Stimulated activated CD4-positive, alpha-beta T cell treated with anti-CD3 and anti-CD28 coated beads, TNF-alpha, amount 100 ng/mL, for 24 hours (primary cell): ENCODE measurements at regions not wholly inside any gene's neighbourhood (a gene's known extent, or its start where the extent isn't known, plus 50 kb on each side); places are given as distances from the start of the nearest gene placed in this dataset.
"Not testable (repeated sequence)": the region's sequence is repeated elsewhere in the genome, so short reads cannot be mapped to it uniquely, and the experiment has no call there.

ENCODE experiments used
- DNase-seq, 3 experiments: peaks; one replicate each; pipeline ENCODE4 v3.0.0-alpha.2; 2020; ENCODE audit warnings: low read depth in 3 of 3

DNA sequence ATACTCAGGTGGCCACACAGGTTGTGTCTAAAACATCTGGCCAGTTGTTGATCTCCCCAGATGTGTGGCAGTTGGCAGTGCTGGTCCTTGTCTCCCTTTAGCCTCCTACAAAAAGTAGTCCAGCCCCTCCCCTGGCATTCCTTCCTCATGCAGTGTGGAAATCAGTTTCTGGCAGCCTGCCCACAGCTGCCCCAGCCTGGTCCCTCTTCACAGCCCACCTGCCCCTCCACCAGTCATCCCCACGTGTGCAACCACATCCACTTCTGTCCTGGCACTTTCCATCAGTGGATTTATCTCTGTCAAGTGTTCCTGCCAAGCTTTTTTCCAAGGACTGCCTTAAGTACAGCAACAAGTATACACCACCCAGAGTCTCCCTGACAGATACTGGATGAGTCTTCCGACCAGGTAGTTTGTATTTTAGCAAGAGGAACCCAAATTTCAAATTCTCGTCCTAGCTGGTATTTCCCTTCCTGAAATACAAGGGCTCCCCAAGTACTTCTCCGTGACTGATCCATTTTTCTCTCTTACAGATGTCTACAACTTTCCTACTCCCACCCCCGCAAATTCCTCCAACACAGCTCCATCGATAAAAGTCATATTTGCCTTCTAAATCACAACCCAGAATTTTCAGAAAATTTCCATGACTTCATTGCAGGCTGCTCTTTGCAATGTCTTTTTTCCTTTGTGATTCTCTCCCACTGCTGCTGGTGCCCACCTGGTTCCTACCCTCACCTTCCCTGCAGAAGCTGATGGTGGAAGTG is 313.5 kb downstream of the FOXO1 start:
- DNase-seq, result no peak

- no peak for DNase-seq
These were observed 311.2 kb downstream of the FOXO1 start for GRCh38 chr13:40355126-40355724.

DNA sequence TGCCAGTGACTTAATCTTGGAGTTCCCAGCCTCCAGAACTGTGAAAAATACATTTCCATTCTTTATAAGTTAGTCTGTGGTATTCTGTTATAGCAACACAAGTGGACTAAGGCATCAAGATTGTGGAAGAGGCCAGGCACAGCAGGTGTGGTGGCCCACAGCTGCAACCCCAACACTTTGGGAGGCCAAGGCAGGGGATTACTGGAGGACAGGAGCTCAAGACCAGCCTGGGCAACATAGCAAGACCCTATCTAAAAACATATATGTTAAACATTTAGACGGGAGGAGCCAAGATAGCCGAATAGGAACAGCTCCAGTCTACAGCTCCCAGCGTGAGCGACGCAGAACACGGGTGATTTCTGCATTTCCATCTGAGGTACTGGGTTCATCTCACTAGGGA is 310.4 kb downstream of the FOXO1 start:
- no peak for DNase-seq

DNA sequence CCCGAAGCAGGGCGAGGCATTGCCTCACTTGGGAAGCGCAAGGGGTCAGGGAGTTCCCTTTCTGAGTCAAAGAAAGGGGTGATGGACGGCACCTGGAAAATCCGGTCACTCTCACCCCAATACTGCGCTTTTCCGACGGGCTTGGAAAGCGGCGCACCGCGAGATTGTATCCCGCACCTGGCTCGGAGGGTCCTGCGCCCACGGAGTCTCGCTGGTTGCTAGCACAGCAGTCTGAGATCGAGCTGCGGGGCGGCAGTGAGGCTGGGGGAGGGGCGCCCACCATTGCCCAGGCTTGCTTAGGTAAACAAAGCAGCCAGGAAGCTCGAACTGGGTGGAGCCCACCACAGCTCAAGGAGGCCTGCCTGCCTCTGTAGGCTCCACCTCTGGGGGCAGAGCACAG is 310.0 kb downstream of the FOXO1 start:
- DNase-seq, result not testable (repeated sequence)

DNA sequence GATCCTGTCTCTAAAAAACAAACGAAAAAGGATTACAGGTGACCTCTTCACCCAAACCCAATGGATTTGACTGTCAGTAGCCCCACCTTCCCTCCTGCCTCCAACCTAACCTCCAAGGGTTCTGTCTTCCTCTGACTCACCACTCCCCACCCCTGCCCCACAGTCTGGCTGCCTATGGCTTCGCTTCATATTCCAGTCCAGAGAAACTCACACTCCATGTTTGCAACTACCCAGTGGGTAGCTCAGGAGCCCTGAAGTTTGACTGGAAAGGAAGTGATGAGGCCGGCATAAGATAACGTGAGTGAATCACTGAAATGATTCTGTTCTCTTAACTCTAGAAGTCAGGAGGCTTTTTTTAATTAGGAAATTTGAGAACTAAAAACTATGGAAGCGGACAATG is 303.9 kb downstream of the FOXO1 start:
- DNase-seq, result no peak

DNA sequence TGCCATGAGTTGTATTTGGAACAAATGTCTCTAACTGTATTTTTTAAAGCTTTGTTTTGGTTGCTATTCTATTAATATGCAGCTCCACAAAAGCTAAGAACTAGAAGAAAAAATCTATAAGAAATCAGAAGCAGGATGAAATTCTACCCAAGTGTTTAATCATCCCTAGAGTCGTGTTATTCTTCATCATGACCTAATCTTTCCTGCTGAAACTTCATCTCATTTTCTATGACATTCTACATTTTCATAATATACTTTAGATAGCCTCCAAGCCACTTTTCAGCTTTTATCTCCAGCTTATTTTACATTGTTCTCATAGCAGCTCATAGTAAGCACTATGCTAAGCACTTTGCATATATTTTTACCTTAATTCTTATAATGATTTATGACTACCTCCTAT is 302.8 kb downstream of the FOXO1 start:
- no peak for DNase-seq

GRCh38 chr13:40366119-40366518 is 300.3 kb downstream of the FOXO1 start:
- DNase-seq, result no peak

DNA sequence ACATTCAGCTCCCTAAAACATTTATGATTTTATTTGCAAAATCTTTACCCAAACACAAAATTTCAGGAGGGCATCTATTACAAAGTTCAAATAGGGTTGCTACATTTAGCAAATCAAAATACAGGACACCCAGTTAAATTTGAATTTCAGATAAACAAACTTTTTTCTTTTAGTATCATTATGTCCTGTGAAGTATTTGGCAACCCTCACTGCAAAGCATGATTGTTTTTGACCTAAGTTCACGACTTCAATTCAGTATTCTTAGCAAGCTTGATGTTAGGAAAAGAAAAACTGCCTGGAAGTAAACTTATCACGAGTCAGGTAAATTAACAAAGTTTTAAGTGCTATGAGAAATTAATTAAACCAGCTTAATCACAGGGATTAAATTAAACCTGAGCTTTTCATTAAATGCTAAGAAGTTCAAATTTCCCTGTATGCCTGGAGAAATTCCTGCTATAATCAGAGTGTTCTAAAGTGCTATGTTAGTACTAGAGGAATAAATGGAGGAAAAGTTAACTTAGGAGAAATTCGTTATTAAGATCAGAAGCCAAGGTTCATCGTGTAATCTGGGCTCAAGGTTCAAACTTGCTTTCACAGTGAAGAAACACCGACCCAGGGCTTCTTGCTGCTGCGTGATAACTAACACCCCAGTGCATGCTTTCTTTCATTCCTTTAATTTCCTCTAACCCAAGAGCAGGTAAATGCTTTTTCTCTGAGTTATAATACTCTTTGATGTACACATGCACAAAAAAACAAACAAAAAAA is 298.1 kb downstream of the FOXO1 start:
- DNase-seq, result no peak

DNA sequence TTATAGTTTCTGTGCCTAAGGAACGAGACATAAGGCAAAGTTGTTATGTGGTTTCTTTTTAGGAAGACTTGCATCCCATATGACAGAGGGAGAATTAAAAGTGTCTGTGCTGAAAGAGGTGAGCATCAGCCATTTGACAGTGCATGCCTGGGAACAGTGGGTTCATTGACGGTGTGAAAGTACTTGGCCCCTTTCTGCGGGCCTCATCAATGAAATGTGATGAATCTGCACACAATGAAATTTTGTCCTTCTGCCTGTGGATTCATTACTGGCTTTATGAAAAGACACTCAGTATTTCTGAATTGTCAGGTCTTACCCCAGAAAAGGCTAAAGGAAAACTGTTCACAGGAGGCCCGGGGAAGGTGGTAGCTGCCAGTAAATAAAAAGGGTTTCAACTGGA is 295.8 kb downstream of the FOXO1 start:
- DNase-seq, result no peak

GRCh38 chr13:40371531-40372125 is 294.8 kb downstream of the FOXO1 start:
- no peak for DNase-seq

DNA sequence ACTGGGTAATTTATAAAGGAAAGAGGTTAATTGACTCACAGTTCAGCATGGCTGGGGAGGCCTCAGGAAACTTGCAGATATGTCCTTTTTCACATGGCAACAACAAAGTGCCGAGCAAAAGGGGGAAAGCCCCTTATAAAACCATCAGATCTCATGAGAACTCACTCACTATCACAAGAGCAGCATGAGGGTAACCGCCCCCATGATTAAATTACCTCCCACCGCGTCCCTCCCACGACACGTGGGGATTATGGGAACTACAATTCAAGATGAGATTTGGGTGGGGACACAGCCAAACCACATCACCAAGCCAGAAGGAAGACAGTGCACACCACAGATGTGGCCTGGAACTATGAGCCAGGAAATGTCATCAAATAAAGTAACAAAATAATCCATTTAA is 292.8 kb downstream of the FOXO1 start:
- DNase-seq, result peak; percentile 34 to 69 (median 36)

- DNase-seq, result no peak
These were observed 290.8 kb downstream of the FOXO1 start for GRCh38 chr13:40375489-40376171.

DNA sequence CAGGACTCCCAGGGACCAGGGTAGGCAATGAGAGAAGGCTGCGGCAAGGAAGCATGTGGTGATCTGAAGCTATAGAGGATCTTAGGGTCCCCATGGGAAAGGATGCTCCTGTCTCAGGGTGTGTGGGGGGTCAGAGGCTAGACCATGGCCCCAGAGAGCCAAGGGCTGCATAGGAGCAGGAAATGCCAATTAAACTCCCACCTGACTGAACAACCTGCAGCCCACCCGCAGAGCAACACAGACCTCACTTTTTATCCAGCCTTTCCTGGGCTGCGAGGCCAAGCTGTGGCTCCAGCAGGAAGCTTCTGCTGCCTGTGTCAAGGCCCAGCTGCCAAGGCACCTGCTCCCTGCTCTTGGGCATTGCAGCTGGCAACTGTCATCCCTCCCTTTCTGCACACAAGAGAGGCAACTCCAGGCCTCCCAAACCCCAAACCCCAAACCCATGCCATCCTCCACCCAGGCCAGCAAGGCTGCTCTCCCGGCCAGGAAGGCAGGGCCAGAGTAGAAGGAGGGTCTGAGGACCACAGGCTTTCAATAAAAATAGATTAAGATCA is 290.1 kb downstream of the FOXO1 start:
- DNase-seq, result no peak

- no peak for DNase-seq
These were observed 289.4 kb downstream of the FOXO1 start for GRCh38 chr13:40376867-40377535.

DNA sequence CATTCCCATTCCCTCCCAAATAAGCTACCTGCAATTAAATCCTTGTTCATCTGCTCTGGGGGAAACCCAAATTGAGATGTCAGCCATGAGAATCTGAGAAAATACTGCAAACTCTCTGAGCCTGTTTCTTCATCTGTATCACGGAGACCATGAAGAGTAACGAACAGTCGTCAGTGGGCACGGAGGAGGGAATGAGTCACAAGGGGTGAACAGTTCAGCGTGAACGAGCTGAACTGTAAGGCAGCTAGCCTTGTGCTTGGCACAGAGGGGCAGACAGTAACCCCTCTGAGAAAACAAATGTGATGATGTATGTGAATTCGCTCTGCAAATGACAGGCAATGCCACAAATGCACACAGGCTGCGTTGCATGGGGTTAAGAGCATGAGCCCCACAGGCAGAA is 288.7 kb downstream of the FOXO1 start:
- peak in 2 of 3 experiments; percentile 22 to 48 for DNase-seq

- DNase-seq, result no peak
These were observed 287.2 kb downstream of the FOXO1 start for GRCh38 chr13:40379196-40379595.

DNA sequence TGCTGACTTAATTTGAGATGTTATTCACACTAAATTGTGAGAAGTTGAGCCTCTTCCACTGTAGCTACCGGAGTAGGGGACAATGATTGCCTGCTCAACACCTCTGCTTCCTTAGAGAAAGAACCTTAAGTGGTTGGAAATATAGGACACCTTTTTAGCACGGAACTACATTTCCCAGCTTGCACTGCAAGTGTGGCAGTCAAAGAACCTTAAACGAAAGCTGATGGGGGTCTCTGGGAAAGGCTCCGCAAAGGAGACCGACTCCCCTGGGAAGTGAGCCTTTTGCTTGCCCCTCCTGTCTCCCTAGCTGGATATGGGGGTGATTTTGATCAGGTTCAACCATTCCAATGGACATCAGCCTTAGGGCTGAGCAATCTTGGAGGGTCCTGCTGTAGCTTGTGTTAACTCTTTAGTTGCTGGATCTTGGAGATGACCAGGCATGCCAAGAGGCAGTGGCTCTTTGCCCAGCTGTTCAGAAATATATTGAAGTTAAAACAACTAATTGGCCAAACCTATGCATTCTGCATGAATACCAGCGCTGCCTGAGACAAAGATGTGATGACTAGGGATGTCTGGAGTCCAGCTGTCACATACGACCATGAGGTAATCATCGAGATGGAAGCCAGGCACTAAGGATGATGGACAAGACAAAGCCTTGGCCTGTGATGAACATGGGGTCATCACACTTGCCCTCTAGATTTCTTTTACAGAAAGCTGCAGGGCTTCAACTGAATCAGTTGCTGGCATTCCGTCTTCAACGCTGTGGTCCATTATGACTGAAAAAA is 286.5 kb downstream of the FOXO1 start:
- no peak for DNase-seq

DNA sequence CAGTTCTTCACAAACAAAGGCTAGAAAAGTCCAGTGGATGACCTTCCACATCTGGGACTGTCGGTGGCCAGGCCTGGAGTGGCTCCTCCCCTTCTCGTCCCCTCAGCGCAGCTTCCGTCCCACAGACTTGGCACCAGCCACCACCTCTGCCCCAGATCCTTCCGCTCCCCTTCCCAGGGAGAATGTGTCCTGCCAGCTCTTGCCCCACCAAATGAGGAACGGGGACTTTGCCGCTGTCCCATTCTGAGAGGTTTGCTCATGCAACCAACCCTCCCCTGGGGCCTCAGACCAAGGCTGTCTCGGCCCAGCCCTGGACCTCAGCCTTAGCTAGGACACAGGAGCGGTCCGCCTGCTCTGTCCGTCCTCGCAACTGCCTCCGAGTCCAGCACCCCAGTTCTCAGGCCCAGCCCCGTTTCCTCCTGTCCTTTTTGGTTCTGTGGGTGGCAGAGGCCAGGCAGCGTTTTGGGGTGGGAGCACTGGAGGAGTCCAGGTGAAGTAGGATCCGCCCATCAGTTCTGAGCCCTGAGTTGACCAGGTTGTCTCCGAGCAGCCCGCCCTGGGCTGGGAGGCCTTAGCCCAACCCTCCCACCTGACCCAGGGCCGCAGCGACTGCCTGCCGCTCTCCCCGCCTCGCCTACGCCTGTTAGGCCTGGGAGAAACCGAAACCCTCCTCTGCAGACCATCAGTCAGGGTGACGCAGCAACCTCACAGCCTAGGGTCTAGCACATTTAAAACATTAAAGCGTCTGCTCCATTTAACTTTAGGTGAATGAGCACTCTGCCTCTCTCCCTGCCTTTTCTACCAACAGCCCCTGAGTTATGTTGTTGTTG is 284.3 kb downstream of the FOXO1 start:
- no peak for DNase-seq

DNA sequence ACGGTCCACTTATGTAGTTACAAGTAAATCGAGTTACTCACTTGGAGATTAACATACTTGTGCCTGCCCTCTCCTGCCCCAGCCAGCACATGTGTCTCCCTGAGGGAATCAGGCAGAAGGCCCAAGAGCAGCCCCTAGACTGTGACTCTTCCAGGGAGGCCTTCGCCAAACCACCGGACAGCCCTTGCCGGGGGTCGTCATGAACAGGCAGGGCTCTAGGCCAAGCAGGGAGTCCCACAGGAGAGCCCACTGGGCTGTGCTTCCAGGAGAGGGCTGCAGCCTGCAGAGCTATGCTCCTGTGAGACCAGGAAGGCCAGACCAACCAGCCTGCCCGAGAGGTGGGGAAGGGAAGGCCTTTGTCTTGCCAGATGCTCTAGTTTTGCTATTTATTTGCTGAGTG is 283.3 kb downstream of the FOXO1 start:
- no peak for DNase-seq
